ENCODE measurements at regions not wholly inside any gene's neighbourhood (a gene's known extent, or its start where the extent isn't known, plus 50 kb on each side); places are given as distances from the start of the nearest gene placed in this dataset.
"Not testable (repeated sequence)": the region's sequence is repeated elsewhere in the genome, so short reads cannot be mapped to it uniquely, and the experiment has no call there.

- TF ChIP-seq CTCF (IDR thresholded peaks at IDR 0.05; ENCODE audit: low read length); EZH2 (IDR thresholded peaks at IDR 0.05; ENCODE audit: borderline replicate concordance, low read length): not testable (repeated sequence)
These were observed 76.0 kb upstream of the GOLGA6L4 start for GRCh38 chr15:84159346-84160269.

Data from OCI-LY1 (cell line).